A549 (cell line): ENCODE measurements at regions not wholly inside any gene's neighbourhood (a gene's known extent, or its start where the extent isn't known, plus 50 kb on each side); places are given as distances from the start of the nearest gene placed in this dataset.

ENCODE experiments used
- BHLHE40 ChIP-seq: IDR thresholded peaks from 2 replicates; pipeline ENCODE4 v1.6.1; 2012; ENCODE audit warnings: low read depth, low read length, inconsistent platforms
- HDAC2 ChIP-seq: fragments of 200-600 bp; sonication (generic); IDR thresholded peaks from 2 replicates; pipeline ENCODE4 v1.6.1; 2016
- JUNB ChIP-seq: fragments of >200 bp; sonication (Bioruptor Twin); formaldehyde crosslinking; IDR thresholded peaks from 2 replicates; pipeline ENCODE4 v1.6.1; 2016
- MAFK ChIP-seq: fragments of 450-650 bp; IDR thresholded peaks from 2 replicates; pipeline ENCODE4 v1.6.1; 2014; ENCODE audit not compliant: partially characterized antibody
- MAX ChIP-seq: IDR thresholded peaks from 2 replicates; pipeline ENCODE4 v1.6.1; 2012
- RAD21 ChIP-seq, 2 experiments: fragments of >200 bp in 1 of 2; sonication (Bioruptor Twin) in 1 of 2; formaldehyde crosslinking in 1 of 2; IDR thresholded peaks in 1 of 2; conservative IDR thresholded peaks in 1 of 2; 2 replicates in 1 of 2; 3 replicates in 1 of 2; pipeline ENCODE4 v1.6.1; 2012 to 2018; ENCODE audit warnings: inconsistent platforms in 1 of 2
- TF ChIP-seq, protein P1 (sequence below): fragments of >200 bp; sonication (Bioruptor Twin); formaldehyde crosslinking; IDR thresholded peaks from 3 replicates; pipeline ENCODE4 v1.5.1; 2016

DNA sequence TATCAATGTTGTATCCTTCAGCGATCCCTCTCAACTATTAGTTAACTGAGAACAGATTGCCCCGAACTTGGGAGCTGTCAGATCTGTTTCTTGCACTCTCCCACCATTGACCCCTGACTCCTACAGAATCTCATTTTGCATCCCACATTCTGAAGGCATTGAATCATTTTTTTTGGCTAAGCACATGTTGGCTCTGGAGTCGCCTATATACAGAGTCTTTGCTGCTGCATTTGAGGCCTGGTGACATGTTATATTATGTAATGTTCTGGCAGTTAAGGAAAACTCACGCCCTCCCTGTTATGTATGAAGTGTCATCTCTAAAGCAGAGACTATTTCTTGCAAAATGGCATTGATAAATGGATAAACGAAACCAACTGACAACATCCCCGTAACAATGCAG, 159.2 kb upstream of the ITGB1 start:
- TF ChIP-seq BHLHE40 = no peak
- TF ChIP-seq, protein P1, sequence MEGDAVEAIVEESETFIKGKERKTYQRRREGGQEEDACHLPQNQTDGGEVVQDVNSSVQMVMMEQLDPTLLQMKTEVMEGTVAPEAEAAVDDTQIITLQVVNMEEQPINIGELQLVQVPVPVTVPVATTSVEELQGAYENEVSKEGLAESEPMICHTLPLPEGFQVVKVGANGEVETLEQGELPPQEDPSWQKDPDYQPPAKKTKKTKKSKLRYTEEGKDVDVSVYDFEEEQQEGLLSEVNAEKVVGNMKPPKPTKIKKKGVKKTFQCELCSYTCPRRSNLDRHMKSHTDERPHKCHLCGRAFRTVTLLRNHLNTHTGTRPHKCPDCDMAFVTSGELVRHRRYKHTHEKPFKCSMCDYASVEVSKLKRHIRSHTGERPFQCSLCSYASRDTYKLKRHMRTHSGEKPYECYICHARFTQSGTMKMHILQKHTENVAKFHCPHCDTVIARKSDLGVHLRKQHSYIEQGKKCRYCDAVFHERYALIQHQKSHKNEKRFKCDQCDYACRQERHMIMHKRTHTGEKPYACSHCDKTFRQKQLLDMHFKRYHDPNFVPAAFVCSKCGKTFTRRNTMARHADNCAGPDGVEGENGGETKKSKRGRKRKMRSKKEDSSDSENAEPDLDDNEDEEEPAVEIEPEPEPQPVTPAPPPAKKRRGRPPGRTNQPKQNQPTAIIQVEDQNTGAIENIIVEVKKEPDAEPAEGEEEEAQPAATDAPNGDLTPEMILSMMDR = no peak
- no peak for TF ChIP-seq RAD21 (conservative IDR thresholded peaks at IDR 0.05 in 1 of 2, IDR thresholded peaks at IDR 0.05 in 1 of 2)
- no peak for TF ChIP-seq MAFK
- TF ChIP-seq MAX = no peak
- TF ChIP-seq HDAC2 = no peak
- no peak for TF ChIP-seq JUNB
